ENCODE measurements at regions not wholly inside any gene's neighbourhood (a gene's known extent, or its start where the extent isn't known, plus 50 kb on each side); places are given as distances from the start of the nearest gene placed in this dataset.
A peak's percentile ranks its signal among the peaks of the same experiment; 100 is the strongest.

GRCh38 chr1:57591842-57592241 is 168.0 kb upstream of the DAB1 start:
- ChIA-PET CTCF (no interaction called here), POLR2A (ENCODE audit: low non-redundant PET) (no interaction called here)
- BruUV-seq (replicated peaks) = no TSS peak
- DNase-seq (ENCODE audit: low spot score) = peak; percentile 35
- Histone ChIP-seq H3K9me3 (ENCODE audit: low read depth, low read length, poor library complexity, severe bottlenecking) (no peaks in the 10 kb centered on the region), H3K36me3 (ENCODE audit: insufficient read depth, low read length, poor library complexity, severe bottlenecking) (no peaks in the 10 kb centered on the region), H3K4me3 (ENCODE audit: low read depth, low read length, poor library complexity, severe bottlenecking) (no peak overlapping the region), H3K27ac (ENCODE audit: low read depth, low read length, poor library complexity, severe bottlenecking) (peak overlapping the region; percentile 50), H3K27me3 (replicated peaks; ENCODE audit: insufficient read depth, low read depth, low read length, poor library complexity) (no peaks in the 10 kb centered on the region), H3K4me1 (ENCODE audit: insufficient read depth, low read length, poor library complexity, severe bottlenecking) (peaks cover 11% of the 10 kb centered on the region)
- TF ChIP-seq CTCF (conservative IDR thresholded peaks at IDR 0.05; ENCODE audit: low read depth, low read length) (no peak), EZH2 (IDR thresholded peaks at IDR 0.05; ENCODE audit: borderline replicate concordance, low read depth, low read length, poor library complexity, severe bottlenecking) (no peak)
- intact Hi-C loops (cut with micrococcal nuclease; ENCODE audit: unreplicated experiment) = no loop called here

- no TSS peak for BruUV-seq (replicated peaks)
- Histone ChIP-seq H3K36me3 (ENCODE audit: insufficient read depth, low read length, poor library complexity, severe bottlenecking) (no peaks in the 10 kb centered on the region), H3K4me3 (ENCODE audit: low read depth, low read length, poor library complexity, severe bottlenecking) (no peak overlapping the region), H3K27ac (ENCODE audit: low read depth, low read length, poor library complexity, severe bottlenecking) (no peak overlapping the region), H3K9me3 (ENCODE audit: low read depth, low read length, poor library complexity, severe bottlenecking) (no peaks in the 10 kb centered on the region), H3K27me3 (replicated peaks; ENCODE audit: insufficient read depth, low read depth, low read length, poor library complexity) (no peaks in the 10 kb centered on the region), H3K4me1 (ENCODE audit: insufficient read depth, low read length, poor library complexity, severe bottlenecking) (peaks cover 11% of the 10 kb centered on the region)
- ChIA-PET POLR2A (ENCODE audit: low non-redundant PET) (no interaction called here), CTCF (no interaction called here)
- intact Hi-C loops (cut with micrococcal nuclease; ENCODE audit: unreplicated experiment) = no loop called here
- no peak for TF ChIP-seq EZH2 (IDR thresholded peaks at IDR 0.05; ENCODE audit: borderline replicate concordance, low read depth, low read length, poor library complexity, severe bottlenecking)
- TF ChIP-seq CTCF (conservative IDR thresholded peaks at IDR 0.05; ENCODE audit: low read depth, low read length) = no peak
- DNase-seq (ENCODE audit: low spot score) = no peak
Measured at GRCh38 chr1:57590978-57591377, 167.1 kb upstream of the DAB1 start.

- no peak overlapping the region for H3K4me3 ChIP-seq (ENCODE audit: low read depth, low read length, poor library complexity, severe bottlenecking)
- no peaks in the 10 kb centered on the region for H3K36me3 ChIP-seq (ENCODE audit: insufficient read depth, low read length, poor library complexity, severe bottlenecking)
- intact Hi-C loops (cut with micrococcal nuclease; ENCODE audit: unreplicated experiment) = no loop called here
- no TSS peak for BruUV-seq (replicated peaks)
- H3K9me3 ChIP-seq (ENCODE audit: low read depth, low read length, poor library complexity, severe bottlenecking) = no peaks in the 10 kb centered on the region
- TF ChIP-seq EZH2 (IDR thresholded peaks at IDR 0.05; ENCODE audit: borderline replicate concordance, low read depth, low read length, poor library complexity, severe bottlenecking) = no peak
- no peak for TF ChIP-seq CTCF (conservative IDR thresholded peaks at IDR 0.05; ENCODE audit: low read depth, low read length)
- POLR2A ChIA-PET (ENCODE audit: low non-redundant PET) = no interaction called here
- DNase-seq (ENCODE audit: low spot score) = no peak
- no peaks in the 10 kb centered on the region for H3K27me3 ChIP-seq (replicated peaks; ENCODE audit: insufficient read depth, low read depth, low read length, poor library complexity)
- H3K27ac ChIP-seq (ENCODE audit: low read depth, low read length, poor library complexity, severe bottlenecking) = no peak overlapping the region
- CTCF ChIA-PET = no interaction called here
- H3K4me1 ChIP-seq (ENCODE audit: insufficient read depth, low read length, poor library complexity, severe bottlenecking) = peaks cover 2% of the 10 kb centered on the region
Measured at GRCh38 chr1:57586842-57587241, 163.0 kb upstream of the DAB1 start.
